NOMO-1 (cell line): ENCODE measurements at regions not wholly inside any gene's neighbourhood (a gene's known extent, or its start where the extent isn't known, plus 50 kb on each side); places are given as distances from the start of the nearest gene placed in this dataset.

Experiments used
- DNase-seq, 2 experiments: peaks; one replicate each; lab custom pipeline; 2025; ENCODE audit not compliant: unreplicated experiment in 2 of 2; lab: John Stamatoyannopoulos, UW

DNA sequence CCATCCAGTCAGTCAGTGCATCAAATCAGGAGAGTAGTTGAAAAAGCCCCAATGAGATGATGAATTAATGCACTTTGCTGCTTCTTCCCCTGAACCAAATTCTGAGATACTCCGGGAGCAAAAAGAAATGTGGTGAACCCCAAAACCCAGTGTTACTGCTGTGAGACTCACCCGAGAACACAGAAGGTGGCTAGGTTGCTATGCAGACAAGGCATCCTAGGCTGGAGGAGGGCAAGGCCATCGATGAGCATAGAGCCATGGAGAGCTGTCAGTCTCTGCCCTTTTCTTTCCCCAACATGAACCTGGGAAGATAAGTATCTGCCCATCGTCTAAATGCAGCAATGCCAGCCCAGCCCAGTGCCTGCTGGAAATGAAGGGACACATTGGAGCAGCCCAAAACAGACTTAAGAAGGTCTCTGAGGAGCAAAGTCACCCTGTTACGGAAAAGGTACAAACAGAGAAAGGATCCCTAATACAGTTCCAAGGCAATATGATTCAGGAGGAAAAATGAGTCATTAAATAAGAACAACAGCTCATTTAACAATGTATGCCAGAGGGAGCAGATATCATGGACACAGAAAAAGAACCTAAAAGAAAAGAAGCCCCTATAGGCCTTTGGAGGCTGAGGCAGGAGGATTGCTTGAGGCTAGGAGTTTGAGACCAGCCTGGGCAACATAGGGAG, 272.0 kb downstream of the FOXO1 start:
- no peak for DNase-seq

- DNase-seq, result peak; percentile 32 to 58
These were observed 268.4 kb downstream of the FOXO1 start for GRCh38 chr13:40398065-40398464.

DNA sequence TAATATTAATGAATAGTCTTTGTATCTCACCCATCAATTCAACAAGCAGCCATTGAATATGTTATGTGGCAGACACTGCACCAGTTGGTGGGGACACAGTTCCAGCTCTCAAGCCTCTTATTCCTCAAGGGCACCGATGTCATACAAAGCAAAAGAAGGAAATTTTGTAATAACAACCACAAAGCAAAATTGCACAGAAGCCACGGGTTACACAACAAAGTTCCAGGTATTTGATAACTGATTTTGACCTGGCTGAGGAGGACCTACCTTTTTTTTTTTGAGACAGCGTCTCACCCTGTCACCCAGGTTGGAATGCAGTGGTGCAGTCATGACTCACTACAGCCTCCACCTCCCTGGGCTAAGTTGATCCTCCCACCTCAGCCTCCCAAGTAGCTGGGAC, 266.7 kb downstream of the FOXO1 start:
- peak; percentile 50 to 71 for DNase-seq

DNA sequence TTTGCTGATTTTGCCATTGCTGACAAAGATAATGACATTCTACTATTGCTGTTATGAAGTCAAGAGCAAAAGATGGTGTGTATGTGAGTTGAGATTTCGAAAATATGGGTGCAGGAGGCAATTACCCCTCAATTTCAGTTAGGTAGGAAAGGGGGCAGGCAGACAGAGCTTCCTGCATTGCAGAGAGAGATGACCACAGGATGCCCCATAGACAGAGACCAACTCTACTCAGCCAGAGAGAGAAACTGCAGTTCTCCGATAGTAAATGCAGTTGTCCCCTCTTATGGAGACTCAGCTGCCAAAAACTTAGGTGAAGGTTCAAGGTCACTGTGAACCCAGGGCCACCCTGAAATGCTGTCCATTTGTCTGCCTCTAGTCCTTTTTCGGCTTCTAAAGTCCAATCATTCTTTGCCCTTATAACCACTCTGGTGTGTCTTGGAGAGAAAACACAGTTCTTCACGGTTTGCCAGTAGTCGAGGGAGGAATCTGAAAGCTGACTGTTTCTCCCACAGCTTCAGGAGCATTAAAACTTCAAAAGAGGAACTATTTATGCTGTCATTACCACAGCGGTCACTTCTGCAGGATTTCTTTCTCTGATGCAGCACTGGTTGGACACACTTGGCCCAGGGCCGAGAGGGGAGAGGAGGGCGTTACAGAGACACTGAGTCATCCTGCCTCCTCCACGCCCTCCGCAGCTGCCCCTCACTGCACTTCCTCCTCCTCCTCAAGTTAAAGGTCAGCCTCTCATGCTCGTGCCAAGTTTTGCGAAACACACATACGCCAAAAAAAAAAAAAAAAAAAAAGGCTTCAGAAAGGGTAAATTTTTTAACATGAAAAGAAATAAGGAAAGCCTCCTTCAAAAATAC, 264.3 kb downstream of the FOXO1 start:
- DNase-seq, result peak; percentile 95 to 99

DNA sequence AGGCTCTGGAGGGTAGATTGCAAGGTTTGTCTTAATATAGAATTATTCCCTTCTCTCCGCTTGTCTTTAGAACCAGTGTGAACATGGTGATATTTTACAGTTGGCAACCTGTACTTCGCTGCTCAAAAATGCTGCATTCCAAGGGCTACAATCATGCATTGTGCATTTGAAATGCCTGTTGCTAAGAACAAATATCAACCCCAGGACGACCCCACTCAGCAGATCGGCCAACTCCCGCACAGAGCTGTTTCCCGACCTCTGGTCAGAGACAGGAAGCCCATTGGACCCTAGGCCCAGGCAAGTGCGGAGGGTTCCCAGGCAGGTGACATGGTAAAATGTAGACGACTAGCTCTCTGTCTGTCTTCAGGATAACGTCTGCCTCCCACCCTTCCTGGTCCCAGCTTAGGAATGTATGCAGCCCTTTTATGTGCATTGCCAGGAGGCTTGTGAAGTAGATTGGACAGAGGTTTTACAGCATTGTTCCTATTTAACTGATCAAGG, 263.5 kb downstream of the FOXO1 start:
- no peak for DNase-seq

DNA sequence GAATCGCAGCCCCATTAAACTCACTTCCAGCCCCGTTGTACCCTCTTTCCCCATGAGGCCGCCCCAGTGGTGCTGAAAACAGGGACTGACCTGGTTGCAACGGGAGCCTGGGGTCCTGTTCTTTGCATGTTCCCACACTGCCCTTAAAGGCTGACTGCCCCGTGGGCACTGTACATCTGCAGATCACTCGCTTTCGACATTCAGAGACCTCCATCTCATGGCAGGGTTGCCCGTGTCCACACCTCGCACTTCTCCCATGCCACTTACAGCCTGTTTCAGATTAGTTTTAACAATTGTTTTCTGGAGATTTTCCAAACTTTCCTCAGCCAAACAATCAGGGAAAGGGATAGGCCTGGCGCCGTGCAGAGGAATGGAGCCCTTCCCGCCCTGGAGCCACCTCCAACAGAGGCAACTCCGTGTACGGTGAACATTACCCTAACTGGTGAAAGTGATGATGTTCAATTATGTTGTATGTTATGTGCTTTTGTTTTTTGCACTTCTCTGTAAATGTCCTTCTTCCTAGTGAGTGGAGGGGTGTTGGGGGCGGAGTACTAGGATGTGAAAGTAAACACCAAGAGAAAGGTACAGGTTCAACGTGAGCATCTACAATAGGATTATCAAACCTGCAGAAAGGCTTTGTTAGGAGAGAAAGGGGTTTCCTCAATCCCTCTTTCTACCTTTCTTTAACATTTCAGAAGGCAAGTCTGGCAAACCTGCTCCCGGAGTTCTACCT, 262.8 kb downstream of the FOXO1 start:
- no peak for DNase-seq

DNA sequence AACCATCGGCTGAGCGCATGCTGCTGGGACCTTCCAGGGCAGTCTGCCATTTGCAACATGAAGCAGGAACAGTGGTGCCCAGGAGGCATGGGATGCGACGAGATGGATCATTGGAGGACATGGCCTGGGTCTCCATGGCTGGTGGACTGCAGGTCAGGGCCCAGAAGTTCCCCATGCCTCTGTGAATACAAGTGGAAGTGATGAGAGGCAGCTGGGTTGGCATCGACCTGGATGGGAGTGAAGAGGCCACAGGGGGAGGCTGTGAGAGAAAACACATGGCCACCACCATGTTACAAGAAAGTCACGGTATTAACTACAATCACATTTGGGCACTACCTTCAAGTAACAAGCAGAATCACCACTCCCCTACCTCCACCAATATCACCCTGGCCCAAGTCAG, 262.0 kb downstream of the FOXO1 start:
- no peak for DNase-seq

- DNase-seq, result no peak
These were observed 261.3 kb downstream of the FOXO1 start for GRCh38 chr13:40404967-40405716.

DNA sequence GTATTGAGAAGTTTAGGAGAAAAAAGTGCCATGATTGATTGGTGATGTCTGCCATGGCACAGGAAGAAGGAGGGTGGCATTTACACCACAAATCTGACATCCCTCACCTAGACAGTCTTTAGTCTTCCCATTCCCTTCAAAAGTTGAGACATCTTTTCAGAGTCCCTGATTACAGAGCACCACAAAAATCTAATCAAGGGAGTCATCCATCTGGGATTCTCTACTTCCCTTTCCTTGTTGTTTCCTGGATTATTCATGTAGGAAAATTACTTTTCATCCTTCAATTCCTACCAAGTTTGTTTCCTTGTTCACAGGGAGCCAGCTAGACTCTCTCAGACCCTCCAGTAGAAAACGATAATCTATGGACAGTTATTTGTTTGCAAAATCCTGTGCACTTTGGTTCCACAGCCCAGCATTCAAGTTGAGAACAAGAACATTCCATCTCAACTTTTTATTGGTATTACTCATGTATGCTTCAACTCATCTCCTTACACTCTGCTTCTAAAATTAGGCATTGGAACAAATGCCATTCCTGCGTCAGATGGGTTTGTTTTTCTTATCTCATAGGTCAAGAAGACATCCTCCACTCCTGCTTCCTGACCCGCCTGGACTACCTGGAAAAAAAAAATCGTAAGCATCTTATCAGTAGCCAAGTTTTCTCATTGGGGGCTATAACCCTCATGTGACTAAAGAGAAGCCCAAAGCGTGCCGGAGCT, 259.9 kb downstream of the FOXO1 start:
- no peak for DNase-seq

DNA sequence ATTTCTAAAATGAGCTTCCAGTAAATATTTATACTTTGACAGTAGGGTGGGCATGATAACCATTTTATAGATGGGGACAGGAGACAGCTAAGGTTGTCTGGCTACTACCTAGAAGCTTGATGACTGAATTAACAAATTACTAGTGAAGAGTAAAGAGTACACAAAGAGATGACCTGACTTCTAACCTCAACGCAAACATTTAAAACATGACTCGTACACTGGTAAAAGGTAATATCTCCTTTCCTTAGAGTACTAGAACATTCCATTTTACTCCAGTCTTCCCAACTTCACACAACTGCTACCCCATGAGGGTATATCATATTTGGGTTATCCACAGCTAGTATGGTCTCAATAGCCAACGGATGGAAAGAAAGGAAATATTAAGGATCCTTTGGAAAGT, 258.9 kb downstream of the FOXO1 start:
- DNase-seq, result no peak

GRCh38 chr13:40408602-40409001, 257.8 kb downstream of the FOXO1 start:
- DNase-seq, result peak in 1 of 2 experiments; percentile 10

DNA sequence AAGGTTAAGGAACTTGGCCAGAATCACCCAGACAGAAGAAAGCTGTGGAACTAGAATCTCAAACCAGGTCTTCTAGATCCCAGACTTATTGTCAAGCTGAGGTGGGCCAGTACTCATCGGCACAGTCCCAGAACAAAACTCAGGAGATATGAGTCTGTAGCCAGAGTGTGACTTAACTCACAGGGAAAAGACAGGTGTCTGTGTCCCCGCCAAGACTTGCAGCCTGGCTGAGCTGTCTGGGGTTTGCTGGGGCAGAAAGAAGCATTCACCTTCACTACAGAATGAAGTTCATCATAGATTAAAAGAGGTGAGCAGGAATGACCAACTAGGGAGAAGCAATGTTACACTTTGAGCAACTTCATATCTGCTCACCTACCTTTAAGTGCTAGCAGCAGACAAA, 257.2 kb downstream of the FOXO1 start:
- no peak for DNase-seq

DNA sequence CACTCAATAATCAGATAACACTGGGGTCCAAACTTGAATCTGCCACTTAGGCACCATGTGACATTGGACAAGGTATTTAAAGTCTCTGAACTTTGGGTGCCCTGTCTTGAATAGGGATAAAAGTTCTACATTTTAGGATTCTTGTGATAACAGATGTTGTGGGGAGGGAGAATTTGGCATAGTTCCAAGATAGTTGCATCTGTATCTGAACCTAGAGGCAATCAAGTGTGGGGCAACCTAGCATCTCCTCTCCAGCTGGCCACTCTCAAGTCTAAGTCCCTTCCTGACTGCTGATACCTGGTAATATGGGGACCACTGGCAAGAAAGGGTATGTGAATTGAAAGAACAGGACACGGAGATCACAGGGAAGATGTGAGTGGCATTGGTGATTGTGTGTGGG, 256.1 kb downstream of the FOXO1 start:
- DNase-seq, result no peak

DNA sequence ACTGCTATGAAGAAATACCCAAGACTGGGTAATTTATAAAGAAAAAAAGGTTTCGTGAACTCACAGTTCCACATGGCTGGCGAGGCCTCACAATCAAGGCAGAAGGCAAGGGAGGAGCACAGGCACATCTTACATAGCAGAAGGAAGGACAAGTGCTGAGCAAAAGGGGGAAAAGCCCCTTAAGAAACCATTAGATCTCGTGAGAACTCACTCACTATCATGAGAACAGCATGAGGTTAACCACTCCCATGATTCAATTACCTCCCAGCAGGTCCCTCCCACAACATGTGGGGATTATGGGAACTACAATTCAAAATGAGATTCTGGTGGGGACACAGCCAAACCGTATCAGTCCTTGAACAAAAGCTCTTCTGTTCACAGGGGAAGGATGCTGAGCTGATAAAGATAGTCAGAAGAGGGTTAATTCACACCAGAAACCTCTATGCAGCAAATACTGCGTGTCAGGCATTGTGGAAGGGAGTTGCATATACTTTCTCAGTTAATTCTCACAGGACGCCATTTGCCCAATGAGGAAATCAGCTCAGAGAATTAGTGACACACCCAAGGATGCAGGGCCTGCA, 246.2 kb downstream of the FOXO1 start:
- DNase-seq, result no peak

- DNase-seq, result no peak
These were observed 243.7 kb downstream of the FOXO1 start for GRCh38 chr13:40422588-40423235.

DNA sequence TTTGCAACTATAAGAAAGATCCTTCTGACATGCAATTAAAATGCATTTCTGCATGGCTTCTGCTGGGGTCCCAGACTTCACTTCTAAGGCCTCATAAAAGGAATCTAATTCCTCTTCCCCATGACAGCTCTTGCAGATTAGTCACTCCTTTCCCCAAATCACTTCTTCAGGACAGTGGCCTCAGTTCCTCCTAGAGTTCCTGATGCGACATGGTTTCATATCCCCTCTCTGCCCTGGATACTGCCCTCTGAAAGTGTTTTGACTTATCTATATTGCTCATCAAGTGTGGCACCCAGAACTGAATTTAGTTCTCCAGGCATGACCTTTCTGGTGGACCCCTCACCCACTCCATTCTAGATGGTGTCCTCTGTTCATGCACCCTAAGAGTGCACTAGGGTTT, 238.1 kb downstream of the FOXO1 start:
- peak; percentile 59 to 66 for DNase-seq

DNA sequence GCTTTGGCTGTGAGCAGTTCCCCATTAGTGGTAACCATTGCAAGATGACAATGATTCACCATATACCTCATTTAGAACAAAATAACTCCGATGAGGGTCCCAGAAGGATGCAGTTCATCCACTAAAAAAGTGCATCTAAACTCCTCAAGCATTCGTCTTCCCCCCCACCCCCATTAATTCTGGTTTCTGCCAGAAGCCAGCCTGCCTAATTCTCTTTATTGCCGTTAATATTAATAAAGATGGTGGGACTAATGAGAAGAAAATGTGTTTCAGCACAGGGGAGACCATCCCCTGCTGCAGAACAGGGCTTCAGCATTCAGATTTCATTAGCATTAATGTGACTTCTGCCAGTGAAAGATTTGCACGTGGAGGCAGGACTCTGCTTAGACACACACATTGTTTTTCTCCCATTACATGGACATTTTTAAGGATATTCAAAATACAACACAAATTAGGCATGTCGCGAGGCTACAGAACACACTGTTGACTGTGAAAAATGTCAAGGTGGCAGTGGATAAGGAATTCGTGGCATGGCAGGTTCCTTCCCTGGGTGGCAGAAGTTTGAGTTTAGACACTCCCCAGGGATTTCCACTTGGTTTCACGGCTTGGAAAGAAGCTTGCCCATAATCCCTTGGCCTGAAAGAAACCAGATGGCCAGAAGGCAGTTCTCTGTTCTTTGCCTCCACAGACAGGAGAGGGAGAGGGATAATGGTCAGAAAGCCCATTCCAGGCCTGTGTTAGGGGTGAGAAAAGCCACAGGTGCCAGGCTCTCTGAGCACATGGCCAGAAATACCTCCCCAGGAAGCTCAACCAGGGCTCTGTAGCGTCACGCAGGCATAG, 236.5 kb downstream of the FOXO1 start:
- DNase-seq, result no peak
